Inflammatory macrophage treated with lipopolysaccharide for 4 hours (primary cell): ENCODE measurements at regions not wholly inside any gene's neighbourhood (a gene's known extent, or its start where the extent isn't known, plus 50 kb on each side); places are given as distances from the start of the nearest gene placed in this dataset.

Experiments
- DNase-seq: peaks from one replicate; pipeline ENCODE4 v3.0.0-alpha.2; 2020

DNA sequence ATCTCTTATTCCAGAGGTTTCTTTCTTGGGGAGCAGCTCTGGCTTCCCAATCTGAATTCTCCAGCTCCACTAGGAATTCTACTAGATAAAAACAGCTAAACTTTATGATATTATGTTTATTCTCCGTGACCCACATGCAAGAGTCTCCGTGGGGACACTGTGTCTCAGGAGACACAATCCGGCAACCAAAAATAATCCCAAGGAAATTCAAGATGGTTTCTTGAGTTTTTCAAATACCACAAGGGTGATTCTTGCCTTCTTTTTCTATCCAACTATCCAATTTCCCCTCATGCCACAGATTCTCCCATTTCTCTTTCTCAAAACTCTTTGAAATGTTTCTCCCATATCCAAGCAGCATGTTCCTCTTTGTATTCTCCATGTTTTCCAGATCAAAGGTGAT is 103.1 kb downstream of the FAS start:
- no peak for DNase-seq

DNA sequence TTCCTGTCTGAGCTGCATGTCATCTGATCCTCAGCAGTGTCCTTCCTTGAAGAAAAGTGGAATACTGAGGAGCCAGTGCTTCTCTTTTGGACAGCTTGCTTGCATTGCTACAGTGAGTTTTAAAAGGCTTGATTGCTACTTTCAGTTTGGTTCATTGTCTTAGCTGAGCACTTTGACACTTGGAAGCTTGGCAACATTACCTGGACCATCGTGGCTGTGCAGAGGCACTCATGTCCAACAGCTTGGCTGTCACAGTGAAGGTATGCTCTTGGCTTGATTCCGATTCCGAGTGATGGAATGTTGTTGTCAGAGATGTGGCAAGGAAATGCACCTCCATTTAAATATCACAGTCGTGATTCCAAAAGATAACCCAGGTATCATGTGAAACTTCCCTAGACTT is 102.4 kb downstream of the FAS start:
- DNase-seq, result no peak

DNA sequence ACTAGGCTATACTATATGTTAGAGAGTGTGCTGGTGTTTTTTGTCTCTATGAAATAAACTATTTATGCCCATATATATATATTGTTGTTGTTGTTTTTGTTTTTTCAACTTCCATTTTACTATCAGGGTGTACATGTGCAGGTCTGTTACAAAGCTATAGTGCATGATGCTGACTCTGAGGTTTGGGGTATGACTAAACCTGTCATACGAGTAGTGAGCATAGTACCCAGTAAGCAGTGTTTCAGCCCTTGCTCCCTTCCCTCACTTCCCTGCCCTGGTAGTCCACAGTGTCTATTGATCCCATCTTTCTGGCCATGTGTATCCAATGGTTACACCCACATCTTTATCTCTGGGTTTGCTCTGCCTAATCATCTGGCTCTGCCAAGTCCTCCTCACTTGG is 101.8 kb downstream of the FAS start:
- no peak for DNase-seq

DNA sequence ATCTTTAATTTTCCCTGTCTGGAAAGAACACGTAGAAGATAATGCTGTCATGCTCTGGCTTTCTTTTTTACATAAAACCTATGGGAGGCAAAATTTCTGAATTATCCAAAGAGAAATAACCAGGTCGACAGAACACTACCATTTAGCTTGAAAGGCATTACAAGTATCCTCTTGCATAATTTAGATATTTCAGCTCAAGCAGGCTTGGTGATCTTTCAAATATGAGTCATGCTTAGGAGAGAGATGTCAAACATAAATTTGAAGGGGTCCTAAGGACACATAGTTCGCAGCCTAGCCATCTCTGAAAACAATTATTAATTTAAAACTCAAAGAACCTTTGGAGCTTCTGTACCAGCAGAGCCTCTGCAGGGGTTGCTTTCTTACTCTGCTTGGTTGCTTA is 100.9 kb downstream of the FAS start:
- DNase-seq, result peak; percentile 71

DNA sequence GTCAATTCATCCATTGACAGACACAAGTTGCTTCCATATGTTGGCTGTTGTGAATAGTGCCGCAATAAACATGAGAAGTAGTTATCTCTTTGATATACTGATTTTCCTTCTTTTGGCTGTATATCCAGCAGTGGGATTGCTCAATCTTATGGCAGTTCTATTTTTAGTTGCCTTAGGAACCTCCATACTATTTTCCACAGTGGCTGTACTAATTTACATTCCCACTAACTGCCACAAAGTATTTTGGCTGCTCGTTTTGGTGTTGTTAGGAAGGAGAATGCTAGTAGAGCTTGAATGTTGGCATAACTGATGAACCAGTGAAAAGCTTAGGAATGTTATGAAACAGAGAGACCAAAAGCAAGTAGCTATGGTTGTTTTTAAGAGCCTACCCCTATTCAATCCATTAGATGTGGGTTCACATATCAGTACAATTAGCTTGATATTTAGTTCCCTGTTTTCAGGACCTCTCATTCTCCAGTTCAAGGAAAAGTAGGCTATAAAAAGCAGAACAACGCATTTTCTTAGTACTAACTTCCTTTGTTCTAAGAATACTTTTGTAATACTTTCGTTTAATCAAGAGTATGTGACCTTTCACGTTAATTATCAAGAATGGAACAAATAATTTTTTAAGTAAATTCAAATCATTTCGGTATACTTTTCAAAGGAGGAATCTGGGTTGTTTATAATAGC is 100.3 kb downstream of the FAS start:
- peak; percentile 81 for DNase-seq

DNA sequence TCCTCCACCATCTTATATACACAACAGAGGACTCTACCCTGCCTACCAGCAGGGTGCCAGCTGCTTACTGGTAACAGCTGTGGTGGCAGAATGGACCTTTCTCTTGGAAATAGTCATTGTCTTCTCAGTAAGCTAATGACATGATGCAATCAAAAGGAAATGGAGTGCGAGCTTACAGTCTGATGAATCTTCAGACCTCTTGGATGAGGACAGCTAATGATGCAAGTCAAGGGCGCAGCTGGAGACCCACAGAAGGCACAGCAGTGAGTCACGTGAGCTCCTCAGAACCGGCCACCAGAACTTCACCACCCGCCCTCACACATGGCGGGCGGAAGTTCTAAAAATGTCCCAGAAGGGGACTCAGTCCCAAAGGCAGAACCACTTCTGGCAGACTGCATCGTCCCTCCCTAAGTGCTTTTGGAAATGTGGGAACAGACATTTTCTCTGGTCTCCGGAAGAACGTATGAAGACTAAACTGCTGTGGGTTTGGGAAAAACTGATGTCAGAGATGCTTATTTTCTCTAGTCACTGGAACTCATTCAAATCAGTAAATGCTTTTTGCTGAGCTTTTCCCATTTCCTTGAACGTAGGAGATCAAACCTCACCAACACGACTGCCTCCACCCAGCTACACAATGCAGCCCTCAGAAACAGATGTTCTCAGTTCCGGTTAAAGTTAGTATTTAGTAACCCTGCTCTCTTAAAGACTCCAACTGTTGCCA is 96.4 kb downstream of the FAS start:
- DNase-seq, result peak; percentile 99

DNA sequence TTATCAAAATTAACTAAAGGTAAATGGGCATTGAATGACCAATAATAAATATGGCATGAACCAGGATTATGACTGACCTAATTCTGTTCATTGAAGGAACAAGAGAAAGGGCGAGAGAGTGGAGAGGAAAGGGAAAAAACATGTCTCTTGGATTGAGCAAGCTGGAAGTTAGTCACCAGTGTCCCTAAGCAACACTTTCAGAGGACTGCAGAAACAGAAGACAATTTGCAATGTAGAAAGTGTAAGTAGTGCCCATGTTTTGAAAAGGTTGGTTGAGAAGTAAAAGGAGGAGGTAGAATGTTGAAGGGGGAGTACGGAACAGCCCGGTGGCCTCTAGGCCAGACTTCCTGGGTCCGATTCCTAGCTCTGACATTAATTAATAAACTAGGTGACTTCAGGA is 94.6 kb downstream of the FAS start:
- peak; percentile 96 for DNase-seq

DNA sequence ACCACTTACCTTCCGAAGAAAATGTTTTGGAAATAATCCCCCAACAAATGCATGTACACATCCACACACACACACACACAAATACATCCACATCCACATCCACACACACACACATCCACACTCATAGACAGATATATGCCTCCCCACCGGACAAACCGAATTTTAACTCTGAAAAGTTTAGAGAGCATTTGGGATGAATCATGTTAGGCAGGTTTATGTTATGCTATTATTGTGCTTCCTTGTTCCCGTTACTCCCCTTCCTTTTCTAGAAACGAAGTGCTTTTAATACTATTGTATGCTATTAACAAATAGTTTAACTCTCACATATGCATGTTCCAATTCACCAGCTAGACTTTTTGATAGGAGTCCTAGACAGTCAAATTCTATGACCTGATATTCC is 91.5 kb downstream of the FAS start:
- DNase-seq, result no peak

DNA sequence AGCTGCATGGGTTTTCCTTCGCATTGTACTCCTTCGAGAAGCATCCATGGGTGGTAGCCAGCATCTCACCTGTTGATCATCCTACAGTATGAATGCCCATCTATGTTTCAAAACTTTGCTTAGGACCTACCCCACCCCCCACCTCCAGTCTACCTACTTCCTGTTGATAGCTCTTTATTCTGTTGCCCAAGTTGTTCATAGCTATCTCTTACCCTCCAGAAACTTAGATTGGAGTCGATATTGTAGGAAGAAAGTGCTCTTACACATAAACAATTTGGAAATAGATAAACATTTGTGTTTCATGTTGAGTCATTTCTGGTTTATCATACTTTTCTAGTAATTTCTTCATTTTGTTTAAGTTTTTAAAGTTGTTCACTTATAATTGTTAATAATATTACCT is 90.1 kb downstream of the FAS start:
- DNase-seq, result no peak

DNA sequence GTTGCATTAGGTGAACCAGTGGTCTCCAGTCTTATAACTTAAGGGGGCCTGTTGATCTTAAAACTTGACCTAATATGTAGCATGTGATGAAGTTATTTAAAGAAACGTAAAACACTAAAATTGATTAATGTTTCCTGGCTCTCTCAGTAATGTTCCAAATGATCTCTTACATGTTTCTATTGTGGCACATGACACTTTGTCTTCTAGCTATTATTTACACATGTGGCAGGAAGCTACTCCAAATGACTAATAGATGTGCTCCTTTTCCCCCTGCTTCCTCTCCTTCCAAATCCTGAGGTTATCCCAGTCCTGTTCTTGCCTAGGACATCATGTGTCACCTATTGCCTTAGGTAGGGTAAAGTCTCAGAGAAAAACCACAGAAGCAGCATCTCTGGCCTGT is 89.4 kb downstream of the FAS start:
- DNase-seq, result no peak

DNA sequence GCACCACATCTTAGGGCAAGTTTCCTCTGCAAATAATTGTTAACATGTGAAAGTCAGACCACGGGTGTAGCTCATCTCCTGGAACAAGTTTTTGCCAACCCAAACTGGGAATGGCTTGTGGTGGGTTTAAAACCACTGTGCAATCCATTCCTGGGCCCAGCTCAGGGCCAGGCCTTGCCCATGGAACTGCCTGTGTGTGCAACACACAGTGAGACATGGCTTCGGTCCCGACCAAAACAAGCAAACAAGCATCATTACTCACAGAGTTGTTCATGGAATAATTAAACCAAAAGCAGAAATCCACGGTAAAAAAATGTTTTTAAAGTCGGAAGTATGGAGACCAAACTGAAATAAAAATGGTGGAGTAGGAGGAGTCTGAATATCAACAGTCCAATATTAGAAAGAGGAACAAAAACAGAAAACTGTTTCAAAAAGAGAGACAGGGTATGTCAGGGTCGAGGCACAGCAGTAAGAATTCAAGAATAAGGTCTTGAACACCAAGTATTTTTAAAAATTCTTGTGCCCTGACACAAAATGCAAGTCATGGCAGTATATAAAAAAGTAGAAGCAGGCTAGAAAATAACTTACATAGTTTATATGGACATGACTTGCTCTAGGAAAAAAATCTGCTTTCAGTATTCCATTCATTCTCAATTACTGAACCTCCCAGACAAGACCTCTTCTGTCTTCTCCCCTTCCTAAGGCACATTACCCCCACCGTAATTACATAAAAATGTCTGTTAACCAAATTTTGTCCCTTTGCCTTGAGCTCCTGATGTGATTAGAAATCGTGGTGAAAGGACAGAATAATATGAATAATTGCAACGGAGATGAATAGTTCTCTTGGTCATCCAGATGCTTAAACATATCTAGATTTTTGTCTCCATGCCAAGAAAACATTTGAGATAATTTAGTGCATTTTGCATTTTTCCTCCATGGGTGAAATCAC is 88.4 kb downstream of the FAS start:
- no peak for DNase-seq

DNA sequence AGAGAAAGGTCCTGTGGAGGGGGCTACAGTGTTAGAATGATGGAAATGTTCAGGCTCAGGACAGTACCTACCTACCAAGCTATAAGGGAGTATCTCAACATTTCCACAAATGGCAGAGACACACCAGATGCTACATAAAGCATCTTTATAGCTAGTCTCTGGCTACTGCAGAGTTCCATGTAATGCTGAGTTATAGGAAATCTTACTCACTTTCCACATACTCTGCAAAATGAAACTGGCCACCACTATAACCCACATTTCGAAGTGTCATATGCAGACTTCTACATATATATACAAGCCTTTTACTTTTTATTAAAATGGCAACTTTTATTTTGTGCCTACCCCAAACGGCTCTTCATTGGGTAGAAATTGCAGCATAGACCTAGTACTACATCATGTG is 85.5 kb downstream of the FAS start:
- no peak for DNase-seq

DNA sequence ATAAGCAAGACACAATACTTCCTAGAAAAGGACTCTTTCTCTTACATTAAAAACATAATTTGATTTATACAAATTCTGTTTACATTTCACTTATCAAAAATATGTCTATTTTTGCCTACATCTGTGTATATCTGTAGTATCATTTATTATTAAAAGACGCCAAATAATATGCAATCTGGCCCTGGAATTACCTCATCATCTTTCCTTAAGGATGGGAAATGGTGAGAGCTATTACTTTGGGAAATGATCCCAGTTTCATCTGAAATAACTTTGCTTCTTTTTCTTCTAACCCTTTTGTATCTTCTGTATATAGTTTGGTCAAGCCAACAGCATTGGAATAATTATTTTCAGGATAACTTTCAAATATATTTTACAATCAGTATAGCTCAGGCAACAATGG is 85.0 kb downstream of the FAS start:
- no peak for DNase-seq

DNA sequence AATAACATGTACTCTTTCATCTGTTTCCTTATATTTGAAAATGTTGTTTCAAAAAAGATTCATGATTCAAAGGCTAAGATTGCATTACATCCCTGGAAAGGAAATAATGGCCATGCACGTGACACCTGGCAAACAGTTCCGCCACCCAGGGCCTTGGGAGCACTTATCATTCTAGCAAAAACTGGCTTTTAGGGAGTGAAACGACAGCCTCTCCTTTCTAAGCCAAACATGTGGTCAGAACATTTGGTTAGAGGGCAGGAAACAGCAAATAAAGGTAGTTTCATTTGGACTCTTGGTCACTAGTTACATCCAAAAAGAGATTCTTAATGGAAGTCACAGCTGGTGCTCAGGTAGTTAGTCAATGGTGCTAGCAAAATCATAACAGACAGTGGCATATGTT is 83.5 kb downstream of the FAS start:
- DNase-seq, result no peak

DNA sequence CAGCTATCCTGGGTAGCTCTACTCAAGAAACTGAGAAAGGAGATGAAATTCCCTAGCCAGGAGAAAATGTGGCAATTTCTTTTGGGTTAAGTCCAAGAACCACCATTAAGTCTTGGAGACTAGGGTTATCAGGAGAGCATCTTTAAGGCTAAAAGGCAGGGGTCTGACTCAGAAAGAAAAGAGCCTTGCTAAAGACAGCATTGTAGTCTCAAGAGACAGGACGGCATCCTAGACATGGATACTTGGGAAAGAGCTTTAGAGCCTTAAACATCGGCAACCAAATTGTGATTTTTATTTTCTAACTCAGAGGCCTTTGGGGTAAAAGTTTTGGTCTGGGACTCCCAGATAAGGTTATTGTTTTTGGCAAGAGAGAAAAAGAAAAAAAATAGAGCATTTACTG is 83.1 kb downstream of the FAS start:
- DNase-seq, result no peak

DNA sequence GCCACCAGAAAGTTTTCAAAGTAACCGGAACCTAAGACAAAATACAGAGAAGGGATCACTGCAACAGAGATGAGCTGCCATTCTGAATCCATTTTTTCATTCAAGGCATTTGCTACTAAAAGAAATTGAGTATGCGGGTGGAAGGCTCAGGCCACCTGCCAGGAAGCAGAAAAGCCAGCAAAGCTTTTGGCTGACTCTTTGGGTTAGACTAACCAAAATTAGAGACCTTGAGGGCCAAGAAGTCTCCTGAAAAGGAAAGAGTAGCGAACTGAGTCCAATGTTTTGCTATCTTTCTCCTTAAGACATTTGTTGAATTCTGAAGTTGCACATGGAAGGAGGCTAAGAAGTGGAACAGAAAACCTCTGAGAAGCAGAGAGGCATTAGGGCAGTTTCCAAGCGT is 79.0 kb downstream of the FAS start:
- no peak for DNase-seq
